Loucy (cell line): ENCODE measurements at regions not wholly inside any gene's neighbourhood (a gene's known extent, or its start where the extent isn't known, plus 50 kb on each side); places are given as distances from the start of the nearest gene placed in this dataset.

Source experiments
- H2AFZ ChIP-seq: fragments of 200-600 bp; sonication (generic); 2 replicates; pipeline ENCODE4 v1.6.0; 2016; ENCODE audit warnings: antibody characterized with exemption, mild to moderate bottlenecking, low read length, moderate library complexity
- H3F3A ChIP-seq: fragments of 200-600 bp; 2 replicates; pipeline ENCODE4 v1.6.0; 2016; ENCODE audit warnings: antibody characterized with exemption, low read depth, mild to moderate bottlenecking
- H3K27me3 ChIP-seq: fragments of 200-600 bp; sonication (generic); 2 replicates; pipeline ENCODE4 v1.6.1; 2014; ENCODE audit warnings: low read length, mild to moderate bottlenecking; ENCODE audit not compliant: insufficient read depth, poor library complexity, severe bottlenecking
- H3K36me3 ChIP-seq: fragments of 200-600 bp; sonication (generic); 2 replicates; pipeline ENCODE4 v1.6.1; 2016; ENCODE audit warnings: low read length; ENCODE audit not compliant: insufficient read depth
- H3K4me1 ChIP-seq: fragments of 200-600 bp; sonication (generic); 2 replicates; pipeline ENCODE4 v1.5.1; 2014; ENCODE audit warnings: low read length, mild to moderate bottlenecking; ENCODE audit not compliant: insufficient read depth, poor library complexity, severe bottlenecking
- H3K4me2 ChIP-seq: fragments of 200-600 bp; sonication (generic); 2 replicates; pipeline ENCODE4 v1.6.0; 2014; ENCODE audit warnings: antibody characterized with exemption, low read length, low read depth, mild to moderate bottlenecking; ENCODE audit not compliant: poor library complexity, severe bottlenecking
- H3K4me3 ChIP-seq: fragments of 200-600 bp; sonication (generic); 2 replicates; pipeline ENCODE4 v1.5.1; 2014; ENCODE audit warnings: low read length, mild to moderate bottlenecking, mixed read lengths; ENCODE audit not compliant: poor library complexity, severe bottlenecking
- H3K79me2 ChIP-seq: fragments of 200-600 bp; sonication (generic); 2 replicates; pipeline ENCODE4 v1.6.1; 2014; ENCODE audit warnings: low read length; ENCODE audit not compliant: insufficient read depth
- H3K9ac ChIP-seq: fragments of 200-600 bp; sonication (generic); 2 replicates; pipeline ENCODE4 v1.6.0; 2014; ENCODE audit warnings: mild to moderate bottlenecking, low read depth, low read length, moderate library complexity; ENCODE audit not compliant: poor library complexity, severe bottlenecking
- H3K9me2 ChIP-seq: fragments of 200-600 bp; sonication (generic); replicated peaks from 2 replicates; pipeline ENCODE4 v1.6.1; 2016; ENCODE audit warnings: low read depth, low read length, mixed read lengths
- H3K9me3 ChIP-seq: fragments of 200-600 bp; sonication (generic); 2 replicates; pipeline ENCODE4 v1.6.1; 2014; ENCODE audit warnings: mild to moderate bottlenecking, antibody characterized with exemption, low read length, low read depth; ENCODE audit not compliant: insufficient read depth
- H4K20me1 ChIP-seq: fragments of 200-600 bp; sonication (generic); 2 replicates; pipeline ENCODE4 v1.6.0; 2014; ENCODE audit warnings: antibody characterized with exemption, low read length, mild to moderate bottlenecking; ENCODE audit not compliant: insufficient read depth, poor library complexity, severe bottlenecking
- CTCF ChIP-seq: fragments of 200-600 bp; sonication (generic); conservative IDR thresholded peaks from 2 replicates; pipeline ENCODE4 v1.5.1; 2014; ENCODE audit warnings: mild to moderate bottlenecking, antibody characterized with exemption, low read length
- EZH2phosphoT487 ChIP-seq: fragments of 200-600 bp; IDR thresholded peaks from 2 replicates; pipeline ENCODE4 v1.6.1; 2018; ENCODE audit warnings: antibody characterized with exemption, mild to moderate bottlenecking, moderate library complexity, borderline replicate concordance

- H3K9me2 ChIP-seq, result no peaks in the 10 kb centered on the region
- no peaks in the 10 kb centered on the region for H3K79me2 ChIP-seq
- H2AFZ ChIP-seq, result no peak overlapping the region
- H3K27me3 ChIP-seq, result no peaks in the 10 kb centered on the region
- H3K9ac ChIP-seq, result no peak overlapping the region
- H3K4me1 ChIP-seq, result no peaks in the 10 kb centered on the region
- H3K4me2 ChIP-seq, result no peak overlapping the region
- H3K9me3 ChIP-seq, result no peaks in the 10 kb centered on the region
- TF ChIP-seq EZH2phosphoT487 (no peak), CTCF (no peak)
- no peaks in the 10 kb centered on the region for H4K20me1 ChIP-seq
- H3K4me3 ChIP-seq, result no peak overlapping the region
- H3F3A ChIP-seq, result no peaks in the 10 kb centered on the region
- no peaks in the 10 kb centered on the region for H3K36me3 ChIP-seq
Measured at GRCh38 chr18:39260565-39260964, 1695.0 kb upstream of the CELF4 start.

GRCh38 chr18:39259736-39260135 is 1694.1 kb upstream of the CELF4 start:
- TF ChIP-seq CTCF, result no peak
- no peak for TF ChIP-seq EZH2phosphoT487
- Histone ChIP-seq H3K9me2 (no peaks in the 10 kb centered on the region), H3F3A (no peaks in the 10 kb centered on the region), H3K4me2 (no peak overlapping the region), H3K9me3 (no peaks in the 10 kb centered on the region), H3K79me2 (no peaks in the 10 kb centered on the region), H3K27me3 (no peaks in the 10 kb centered on the region), H2AFZ (no peak overlapping the region), H3K9ac (no peak overlapping the region), H4K20me1 (no peaks in the 10 kb centered on the region), H3K4me1 (no peaks in the 10 kb centered on the region), H3K36me3 (no peaks in the 10 kb centered on the region), H3K4me3 (no peak overlapping the region)

- Histone ChIP-seq H4K20me1 (no peaks in the 10 kb centered on the region), H3K4me2 (no peak overlapping the region), H3K36me3 (no peaks in the 10 kb centered on the region), H3K27me3 (peaks cover 4% of the 10 kb centered on the region), H2AFZ (no peak overlapping the region), H3F3A (no peaks in the 10 kb centered on the region), H3K9ac (no peak overlapping the region), H3K9me2 (0 out of 2 replicates have a peak, but pooled peaks cover 4% of the 10 kb centered on the region), H3K4me3 (no peak overlapping the region), H3K4me1 (no peaks in the 10 kb centered on the region), H3K79me2 (no peaks in the 10 kb centered on the region), H3K9me3 (no peaks in the 10 kb centered on the region)
- TF ChIP-seq CTCF (no peak), EZH2phosphoT487 (no peak)
Measured at GRCh38 chr18:39244242-39244641, 1678.6 kb upstream of the CELF4 start.
